ENCODE measurements at regions not wholly inside any gene's neighbourhood (a gene's known extent, or its start where the extent isn't known, plus 50 kb on each side); places are given as distances from the start of the nearest gene placed in this dataset.

- no peak for TF ChIP-seq CTCF (IDR thresholded peaks at IDR 0.05)
- no peak for TF ChIP-seq POLR2A (IDR thresholded peaks at IDR 0.05)
These were observed 962.7 kb downstream of the BCL11A start for GRCh38 chr2:59590798-59591197.
